HG03135 (cell line): ENCODE measurements at regions not wholly inside any gene's neighbourhood (a gene's known extent, or its start where the extent isn't known, plus 50 kb on each side); places are given as distances from the start of the nearest gene placed in this dataset.

ENCODE experiments used
- ATAC-seq: cut with Tn5 transposase; IDR thresholded peaks from one replicate; pipeline ENCODE4 v1.9.1; 2021; ENCODE audit warnings: mild to moderate bottlenecking, moderate library complexity; ENCODE audit not compliant: unreplicated experiment

- ATAC-seq = no peak
Observed at GRCh38 chr18:38886861-38887670, 1321.5 kb upstream of the CELF4 start.

- ATAC-seq = no peak
Observed at GRCh38 chr18:38886235-38886634, 1320.6 kb upstream of the CELF4 start.

GRCh38 chr18:38884050-38884449 is 1318.5 kb upstream of the CELF4 start:
- no peak for ATAC-seq

GRCh38 chr18:38883111-38883510 is 1317.5 kb upstream of the CELF4 start:
- ATAC-seq = no peak

- ATAC-seq = no peak
Observed at GRCh38 chr18:38879871-38880270, 1314.3 kb upstream of the CELF4 start.

GRCh38 chr18:38872342-38872741 is 1306.7 kb upstream of the CELF4 start:
- ATAC-seq = no peak

- ATAC-seq = no peak
Observed at GRCh38 chr18:38868757-38869156, 1303.2 kb upstream of the CELF4 start.

GRCh38 chr18:38867680-38868079 is 1302.1 kb upstream of the CELF4 start:
- ATAC-seq = no peak

- ATAC-seq = no peak
Observed at GRCh38 chr18:38851526-38851925, 1285.9 kb upstream of the CELF4 start.

GRCh38 chr18:38847326-38847725 is 1281.7 kb upstream of the CELF4 start:
- no peak for ATAC-seq

GRCh38 chr18:38843291-38843690 is 1277.7 kb upstream of the CELF4 start:
- ATAC-seq = no peak

GRCh38 chr18:38826247-38826646 is 1260.6 kb upstream of the CELF4 start:
- no peak for ATAC-seq

GRCh38 chr18:38811209-38811608 is 1245.6 kb upstream of the CELF4 start:
- ATAC-seq = no peak

GRCh38 chr18:38810789-38811188 is 1245.2 kb upstream of the CELF4 start:
- no peak for ATAC-seq

GRCh38 chr18:38807915-38808314 is 1242.3 kb upstream of the CELF4 start:
- ATAC-seq = no peak

- no peak for ATAC-seq
Observed at GRCh38 chr18:38805256-38805655, 1239.7 kb upstream of the CELF4 start.

GRCh38 chr18:38801640-38802039 is 1236.0 kb upstream of the CELF4 start:
- ATAC-seq = no peak

GRCh38 chr18:38796762-38797161 is 1231.2 kb upstream of the CELF4 start:
- no peak for ATAC-seq

- ATAC-seq = no peak
Observed at GRCh38 chr18:38792731-38793130, 1227.1 kb upstream of the CELF4 start.

GRCh38 chr18:38790786-38791185 is 1225.2 kb upstream of the CELF4 start:
- no peak for ATAC-seq

GRCh38 chr18:38790303-38790702 is 1224.7 kb upstream of the CELF4 start:
- no peak for ATAC-seq

- ATAC-seq = no peak
Observed at GRCh38 chr18:38789141-38789540, 1223.5 kb upstream of the CELF4 start.

GRCh38 chr18:38786906-38787305 is 1221.3 kb upstream of the CELF4 start:
- no peak for ATAC-seq
